Brain microvascular endothelial cell (primary cell): ENCODE measurements at regions not wholly inside any gene's neighbourhood (a gene's known extent, or its start where the extent isn't known, plus 50 kb on each side); places are given as distances from the start of the nearest gene placed in this dataset.

ENCODE experiments used
- DNase-seq: peaks from one replicate; pipeline ENCODE4 v3.0.0-alpha.2; 2020
- H3K27ac ChIP-seq: fragments of 250-450 bp; sonication (Bioruptor Pico); 2 replicates; pipeline ENCODE4 v1.5.1; 2020; ENCODE audit warnings: mild to moderate bottlenecking, moderate library complexity
- H3K27me3 ChIP-seq: fragments of 250-450 bp; sonication (Bioruptor Pico); replicated peaks from 2 replicates; pipeline ENCODE4 v1.5.1; 2020; ENCODE audit warnings: mild to moderate bottlenecking
- H3K36me3 ChIP-seq: fragments of 250-450 bp; sonication (Bioruptor Pico); replicated peaks from 2 replicates; pipeline ENCODE4 v1.5.1; 2020; ENCODE audit warnings: mild to moderate bottlenecking
- H3K4me3 ChIP-seq: 2 replicates; pipeline ENCODE4 v1.5.1; 2011; ENCODE audit warnings: low read depth, mild to moderate bottlenecking, control low read depth, low read length, moderate library complexity
- CTCF ChIP-seq: IDR thresholded peaks from 2 replicates; pipeline ENCODE4 v1.5.1; 2011; ENCODE audit warnings: low read depth, mild to moderate bottlenecking, moderate library complexity, low read length, control low read depth, inconsistent platforms; ENCODE audit errors: missing control alignments
- in situ Hi-C: cut with HindIII; loops from 2 replicates; pipeline ENCODE4 v1.10.0; 2017; ENCODE audit warnings: low sequenced_read_pairs, low pct_ligation_motif_present

GRCh38 chr22:23400286-23400981 is 179.7 kb downstream of the IGLL1 start:
- H3K4me3 ChIP-seq, result no peak overlapping the region
- no peaks in the 10 kb centered on the region for H3K27me3 ChIP-seq
- no peak for TF ChIP-seq CTCF
- no peaks in the 10 kb centered on the region for H3K36me3 ChIP-seq
- DNase-seq, result no peak
- in situ Hi-C loops, result no loop called here
- H3K27ac ChIP-seq, result no peak overlapping the region

GRCh38 chr22:23399367-23400285 is 180.5 kb downstream of the IGLL1 start:
- TF ChIP-seq CTCF, result no peak
- H3K27me3 ChIP-seq, result no peaks in the 10 kb centered on the region
- no peak overlapping the region for H3K27ac ChIP-seq
- in situ Hi-C loops, result no loop called here
- H3K4me3 ChIP-seq, result no peak overlapping the region
- no peak for DNase-seq
- H3K36me3 ChIP-seq, result no peaks in the 10 kb centered on the region

- TF ChIP-seq CTCF, result no peak
- no peaks in the 10 kb centered on the region for H3K36me3 ChIP-seq
- in situ Hi-C loops, result no loop called here
- no peak overlapping the region for H3K27ac ChIP-seq
- H3K27me3 ChIP-seq, result no peaks in the 10 kb centered on the region
- H3K4me3 ChIP-seq, result no peak overlapping the region
- DNase-seq, result no peak
These were observed 181.3 kb downstream of the IGLL1 start for GRCh38 chr22:23398701-23399366.

GRCh38 chr22:23397613-23398567 is 182.2 kb downstream of the IGLL1 start:
- no peak for TF ChIP-seq CTCF
- Histone ChIP-seq H3K4me3 (no peak overlapping the region), H3K27ac (no peak overlapping the region), H3K27me3 (no peaks in the 10 kb centered on the region), H3K36me3 (no peaks in the 10 kb centered on the region)
- DNase-seq, result no peak
- in situ Hi-C loops, result no loop called here

GRCh38 chr22:23397008-23397612 is 183.0 kb downstream of the IGLL1 start:
- no peak overlapping the region for H3K27ac ChIP-seq

More at GRCh38 chr22:23397008-23397612, 183.0 kb downstream of the IGLL1 start:
- no peaks in the 10 kb centered on the region for H3K36me3 ChIP-seq
- no peak for TF ChIP-seq CTCF
- no peaks in the 10 kb centered on the region for H3K27me3 ChIP-seq
- H3K4me3 ChIP-seq, result no peak overlapping the region
- DNase-seq, result no peak
- in situ Hi-C loops, result no loop called here
